Stimulated activated CD4-positive, alpha-beta T cell treated with anti-CD3 and anti-CD28 coated beads, TNF-alpha, amount 100 ng/mL, for 1 hour (primary cell): ENCODE measurements at regions not wholly inside any gene's neighbourhood (a gene's known extent, or its start where the extent isn't known, plus 50 kb on each side); places are given as distances from the start of the nearest gene placed in this dataset.
A peak's percentile ranks its signal among the peaks of the same experiment; 100 is the strongest.

Source experiments
- DNase-seq, 3 donors: peaks; one replicate each; pipeline ENCODE4 v3.0.0-alpha.2; 2020; ENCODE audit warnings: low read depth in 3 of 3, low spot score in 1 of 3

- DNase-seq, result no peak
Observed at GRCh38 chr2:104668631-104669030, 185.3 kb upstream of the POU3F3 start.

GRCh38 chr2:104673225-104673624 lies 180.7 kb upstream of the POU3F3 start:
- no peak for DNase-seq

GRCh38 chr2:104678181-104678580 lies 175.7 kb upstream of the POU3F3 start:
- no peak for DNase-seq

GRCh38 chr2:104685591-104685990 lies 168.3 kb upstream of the POU3F3 start:
- no peak for DNase-seq

GRCh38 chr2:104687147-104687546 lies 166.8 kb upstream of the POU3F3 start:
- no peak for DNase-seq

- DNase-seq, result no peak
Observed at GRCh38 chr2:104690255-104690984, 163.5 kb upstream of the POU3F3 start.

GRCh38 chr2:104698276-104698675 lies 155.6 kb upstream of the POU3F3 start:
- no peak for DNase-seq

- DNase-seq, result no peak
Observed at GRCh38 chr2:104701411-104701911, 152.5 kb upstream of the POU3F3 start.

GRCh38 chr2:104702031-104702850 lies 151.7 kb upstream of the POU3F3 start:
- DNase-seq, result no peak

- DNase-seq, result no peak
Observed at GRCh38 chr2:104703669-104704068, 150.2 kb upstream of the POU3F3 start.

- DNase-seq, result no peak
Observed at GRCh38 chr2:104704496-104705245, 149.2 kb upstream of the POU3F3 start.

- DNase-seq, result no peak
Observed at GRCh38 chr2:104707056-104707455, 146.9 kb upstream of the POU3F3 start.

- DNase-seq, result no peak
Observed at GRCh38 chr2:104708967-104709366, 144.9 kb upstream of the POU3F3 start.

- DNase-seq, result no peak
Observed at GRCh38 chr2:104716061-104716460, 137.9 kb upstream of the POU3F3 start.

GRCh38 chr2:104733226-104733943 lies 120.5 kb upstream of the POU3F3 start:
- DNase-seq, result peak in 1 of 3 donors; percentile 2

- DNase-seq, result no peak
Observed at GRCh38 chr2:104734937-104735586, 118.9 kb upstream of the POU3F3 start.

- DNase-seq, result no peak
Observed at GRCh38 chr2:104736026-104736425, 117.9 kb upstream of the POU3F3 start.

- DNase-seq, result no peak
Observed at GRCh38 chr2:104741860-104742259, 112.1 kb upstream of the POU3F3 start.

- DNase-seq, result no peak
Observed at GRCh38 chr2:104744537-104744936, 109.4 kb upstream of the POU3F3 start.

GRCh38 chr2:104745846-104746245 lies 108.1 kb upstream of the POU3F3 start:
- no peak for DNase-seq
